ENCODE measurements at regions not wholly inside any gene's neighbourhood (a gene's known extent, or its start where the extent isn't known, plus 50 kb on each side); places are given as distances from the start of the nearest gene placed in this dataset.
"Not testable (repeated sequence)": the region's sequence is repeated elsewhere in the genome, so short reads cannot be mapped to it uniquely, and the experiment has no call there.

- DNase-seq, result not testable (repeated sequence)
Measured at GRCh38 chr1:144021690-144022384, 50.1 kb upstream of the FAM72C start.
